ENCODE measurements at regions not wholly inside any gene's neighbourhood (a gene's known extent, or its start where the extent isn't known, plus 50 kb on each side); places are given as distances from the start of the nearest gene placed in this dataset.

- H3K4me1 Mint-ChIP-seq = no peaks in the 10 kb centered on the region
- no peaks in the 10 kb centered on the region for H3K36me3 ChIP-seq (ENCODE audit: control insufficient read depth, insufficient read depth, low read length)
- H3K27me3 ChIP-seq (ENCODE audit: control insufficient read depth, insufficient read depth, low read length, poor library complexity, severe bottlenecking) = no peaks in the 10 kb centered on the region
- 88 to 94% methylated on average over 1 to 2 of the region's 2 CpGs for WGBS, 2 experiments (ENCODE audit: insufficient coverage in 1 of 2, insufficient read length in 1 of 2)
- TF ChIP-seq CTCF (conservative IDR thresholded peaks at IDR 0.05) = no peak
- peaks cover 7% of the 10 kb centered on the region for H3K9me3 ChIP-seq (ENCODE audit: control insufficient read depth, low read length)
- H3K27me3 Mint-ChIP-seq (ENCODE audit: insufficient read depth) = no peaks in the 10 kb centered on the region
- H3K4me3 ChIP-seq (ENCODE audit: low read length) = no peak overlapping the region
- no peak for DNase-seq
- H3K9ac ChIP-seq (ENCODE audit: extremely low read depth, low read length, poor library complexity, severe bottlenecking) = no peak overlapping the region
- H3K36me3 Mint-ChIP-seq (ENCODE audit: low read depth) = no peaks in the 10 kb centered on the region
- H3K27ac Mint-ChIP-seq = no peak overlapping the region
- H3K27ac ChIP-seq (ENCODE audit: low read depth, low read length) = no peak overlapping the region
- H3K4me3 Mint-ChIP-seq = no peak overlapping the region
- H3K9me3 Mint-ChIP-seq = peaks cover 11% of the 10 kb centered on the region
- no peaks in the 10 kb centered on the region for H3K4me1 ChIP-seq (ENCODE audit: control insufficient read depth, insufficient read depth, low read length)
Observed at GRCh38 chr13:108375034-108375433, 105.5 kb downstream of the TNFSF13B start.

DNA sequence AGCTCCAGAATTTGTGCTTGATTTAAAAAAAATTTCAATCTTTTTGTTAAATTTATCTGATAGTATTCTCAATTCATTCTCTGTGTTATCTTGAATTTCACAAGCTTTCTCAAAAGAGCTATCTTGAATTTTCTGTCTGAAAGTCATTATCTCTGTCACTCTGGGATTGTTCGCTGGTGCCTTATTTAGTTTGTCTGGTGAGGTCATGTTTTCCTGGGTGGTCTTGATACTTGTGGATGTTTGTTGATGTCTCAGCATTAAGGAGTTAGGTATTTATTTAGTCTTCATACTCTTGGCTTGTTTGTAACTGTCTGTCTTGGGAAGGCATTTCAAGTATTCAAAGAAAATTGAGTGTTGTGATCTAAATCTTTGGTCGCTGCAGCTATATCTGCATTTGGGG is 106.3 kb downstream of the TNFSF13B start:
- TF ChIP-seq CTCF (conservative IDR thresholded peaks at IDR 0.05) = no peak
- H3K9me3 ChIP-seq (ENCODE audit: control insufficient read depth, low read length) = peaks cover 7% of the 10 kb centered on the region
- no peak overlapping the region for H3K27ac ChIP-seq (ENCODE audit: low read depth, low read length)
- no peaks in the 10 kb centered on the region for H3K27me3 Mint-ChIP-seq (ENCODE audit: insufficient read depth)
- no peaks in the 10 kb centered on the region for H3K36me3 ChIP-seq (ENCODE audit: control insufficient read depth, insufficient read depth, low read length)
- no peaks in the 10 kb centered on the region for H3K27me3 ChIP-seq (ENCODE audit: control insufficient read depth, insufficient read depth, low read length, poor library complexity, severe bottlenecking)
- H3K9ac ChIP-seq (ENCODE audit: extremely low read depth, low read length, poor library complexity, severe bottlenecking) = no peak overlapping the region
- no peaks in the 10 kb centered on the region for H3K36me3 Mint-ChIP-seq (ENCODE audit: low read depth)
- H3K4me1 Mint-ChIP-seq = no peaks in the 10 kb centered on the region
- DNase-seq = no peak
- H3K9me3 Mint-ChIP-seq = peaks cover 11% of the 10 kb centered on the region
- WGBS, 2 experiments (ENCODE audit: insufficient coverage in 1 of 2, insufficient read length in 1 of 2) = 90 to 100% methylated on average over 2 of the region's 2 CpGs
- no peak overlapping the region for H3K4me3 ChIP-seq (ENCODE audit: low read length)
- no peak overlapping the region for H3K4me3 Mint-ChIP-seq
- H3K27ac Mint-ChIP-seq = no peak overlapping the region
- no peaks in the 10 kb centered on the region for H3K4me1 ChIP-seq (ENCODE audit: control insufficient read depth, insufficient read depth, low read length)

DNA sequence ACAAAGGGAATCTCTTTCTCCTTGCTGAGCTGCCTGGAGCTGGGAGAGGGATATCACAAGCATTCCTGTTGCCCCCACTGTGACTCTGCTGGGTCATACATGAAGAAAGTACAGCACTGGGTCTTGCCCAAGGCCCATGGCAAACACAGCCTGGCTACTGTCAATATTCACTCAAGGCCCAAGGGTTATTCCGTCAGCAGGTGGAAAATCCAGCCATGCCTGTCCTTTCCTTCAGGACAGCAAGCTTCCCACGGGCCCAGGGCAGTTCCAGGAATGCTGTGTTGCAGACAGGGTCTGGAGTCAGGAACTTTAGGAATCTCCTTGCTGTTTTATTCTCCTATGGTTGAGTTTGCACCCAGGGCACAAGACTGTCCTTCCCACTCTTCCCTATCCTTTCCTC is 106.8 kb downstream of the TNFSF13B start:
- DNase-seq = no peak
- Mint-ChIP-seq H3K27me3 (ENCODE audit: insufficient read depth) (no peaks in the 10 kb centered on the region), H3K4me3 (no peak overlapping the region), H3K9me3 (peaks cover 6% of the 10 kb centered on the region), H3K36me3 (ENCODE audit: low read depth) (no peaks in the 10 kb centered on the region), H3K27ac (no peak overlapping the region), H3K4me1 (no peaks in the 10 kb centered on the region)
- no peak overlapping the region for H3K4me3 ChIP-seq (ENCODE audit: low read length)
- TF ChIP-seq CTCF (conservative IDR thresholded peaks at IDR 0.05) = no peak
- no peak overlapping the region for H3K27ac ChIP-seq (ENCODE audit: low read depth, low read length)
- peaks cover 7% of the 10 kb centered on the region for H3K9me3 ChIP-seq (ENCODE audit: control insufficient read depth, low read length)
- H3K4me1 ChIP-seq (ENCODE audit: control insufficient read depth, insufficient read depth, low read length) = no peaks in the 10 kb centered on the region
- H3K36me3 ChIP-seq (ENCODE audit: control insufficient read depth, insufficient read depth, low read length) = no peaks in the 10 kb centered on the region
- WGBS, 2 experiments (ENCODE audit: insufficient coverage in 1 of 2, insufficient read length in 1 of 2) = 90 to 96% methylated on average over 2 of the region's 2 CpGs
- H3K9ac ChIP-seq (ENCODE audit: extremely low read depth, low read length, poor library complexity, severe bottlenecking) = no peak overlapping the region
- no peaks in the 10 kb centered on the region for H3K27me3 ChIP-seq (ENCODE audit: control insufficient read depth, insufficient read depth, low read length, poor library complexity, severe bottlenecking)

Measured in endodermal cell (in vitro differentiated cells).